ENCODE measurements at regions not wholly inside any gene's neighbourhood (a gene's known extent, or its start where the extent isn't known, plus 50 kb on each side); places are given as distances from the start of the nearest gene placed in this dataset.
"Not testable (repeated sequence)": the region's sequence is repeated elsewhere in the genome, so short reads cannot be mapped to it uniquely, and the experiment has no call there.

DNA sequence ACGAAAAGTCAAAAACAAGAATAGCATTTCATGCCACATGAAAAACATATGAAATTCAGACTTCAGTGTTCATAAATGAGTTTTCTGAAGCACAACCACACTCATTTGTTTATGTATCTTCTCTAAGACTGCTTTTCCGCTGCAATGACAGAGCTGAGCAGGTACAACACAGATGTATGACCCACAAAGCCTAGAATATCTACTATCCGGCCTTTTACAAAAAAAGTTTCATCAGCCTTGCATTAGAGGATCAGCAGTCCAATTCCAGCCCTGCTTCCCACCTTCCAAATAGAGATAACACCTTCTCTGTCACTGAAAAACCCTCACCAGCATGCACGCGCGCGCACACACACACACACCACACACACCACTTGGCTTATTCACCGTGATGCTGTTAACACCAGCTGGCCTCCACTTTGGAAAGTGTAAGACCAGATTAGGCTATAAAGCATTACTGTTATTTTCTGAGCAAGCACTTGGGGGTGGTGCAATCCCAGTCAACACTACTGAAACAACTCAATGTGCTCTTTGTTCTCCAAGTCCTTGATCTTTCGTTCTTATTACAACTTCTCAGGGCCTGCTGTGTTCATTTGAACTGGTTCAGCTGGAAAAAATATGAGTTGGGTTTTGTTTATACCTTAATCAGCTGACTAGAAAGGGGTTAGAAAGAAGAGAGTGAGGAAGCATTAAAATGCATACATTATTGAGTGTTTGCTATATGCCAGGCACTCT, 90.0 kb downstream of the GLUL start:
- H3K4me1 ChIP-seq (ENCODE audit: insufficient read depth): peaks cover 15% of the 10 kb centered on the region
- peak in 2 of 5 donors; percentile 26 to 56 for DNase-seq
- no peaks in the 10 kb centered on the region for H3K27me3 ChIP-seq
- H3K9me3 ChIP-seq: no peaks in the 10 kb centered on the region
- no peaks in the 10 kb centered on the region for H3K36me3 ChIP-seq
- 78 to 81% (median 79%) methylated on average over 9 of the region's 9 CpGs for WGBS, 3 donors
- intact Hi-C loops (cut with DNase I): loop anchor here in 2 of 4 donors (5.0 to 10.0 kb wide), 3 partner anchors 81 to 157 kb away; no protein-coding TSS in a partner anchor
- TF ChIP-seq POLR2A (IDR thresholded peaks at IDR 0.05) (no peak), EP300 (IDR thresholded peaks at IDR 0.05) (no peak)
- TF ChIP-seq, protein P1, sequence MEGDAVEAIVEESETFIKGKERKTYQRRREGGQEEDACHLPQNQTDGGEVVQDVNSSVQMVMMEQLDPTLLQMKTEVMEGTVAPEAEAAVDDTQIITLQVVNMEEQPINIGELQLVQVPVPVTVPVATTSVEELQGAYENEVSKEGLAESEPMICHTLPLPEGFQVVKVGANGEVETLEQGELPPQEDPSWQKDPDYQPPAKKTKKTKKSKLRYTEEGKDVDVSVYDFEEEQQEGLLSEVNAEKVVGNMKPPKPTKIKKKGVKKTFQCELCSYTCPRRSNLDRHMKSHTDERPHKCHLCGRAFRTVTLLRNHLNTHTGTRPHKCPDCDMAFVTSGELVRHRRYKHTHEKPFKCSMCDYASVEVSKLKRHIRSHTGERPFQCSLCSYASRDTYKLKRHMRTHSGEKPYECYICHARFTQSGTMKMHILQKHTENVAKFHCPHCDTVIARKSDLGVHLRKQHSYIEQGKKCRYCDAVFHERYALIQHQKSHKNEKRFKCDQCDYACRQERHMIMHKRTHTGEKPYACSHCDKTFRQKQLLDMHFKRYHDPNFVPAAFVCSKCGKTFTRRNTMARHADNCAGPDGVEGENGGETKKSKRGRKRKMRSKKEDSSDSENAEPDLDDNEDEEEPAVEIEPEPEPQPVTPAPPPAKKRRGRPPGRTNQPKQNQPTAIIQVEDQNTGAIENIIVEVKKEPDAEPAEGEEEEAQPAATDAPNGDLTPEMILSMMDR (IDR thresholded peaks at IDR 0.05): no peak
- no peak overlapping the region for H3K4me3 ChIP-seq
- H3K27ac ChIP-seq: peak overlapping the region in 1 of 2 donors; percentile 10

DNA sequence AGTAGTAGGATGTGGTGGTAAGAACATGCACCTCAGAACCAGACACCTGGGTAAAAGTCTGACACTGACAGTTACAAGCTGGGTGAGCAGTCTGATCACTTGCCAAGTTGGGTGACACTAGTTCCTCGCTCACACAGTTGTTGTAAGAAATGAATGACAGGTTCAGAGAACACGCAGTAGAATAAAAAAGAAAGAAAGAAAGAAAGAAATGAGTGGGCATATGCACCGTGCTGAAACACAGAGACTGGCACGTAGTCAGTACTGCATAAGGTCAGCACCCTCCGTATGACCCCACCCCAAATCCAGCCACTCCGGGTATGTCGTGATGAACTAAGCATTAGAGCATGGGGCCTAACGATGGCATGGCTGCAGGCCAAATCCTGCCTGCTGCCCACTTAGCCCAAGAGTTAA, 90.6 kb downstream of the GLUL start:
- DNase-seq: no peak
- TF ChIP-seq EP300 (IDR thresholded peaks at IDR 0.05): no peak
- TF ChIP-seq POLR2A (IDR thresholded peaks at IDR 0.05): no peak
- intact Hi-C loops (cut with DNase I): loop anchor here in 2 of 4 donors (5.0 to 10.0 kb wide), 3 partner anchors 81 to 156 kb away; no protein-coding TSS in a partner anchor

DNA sequence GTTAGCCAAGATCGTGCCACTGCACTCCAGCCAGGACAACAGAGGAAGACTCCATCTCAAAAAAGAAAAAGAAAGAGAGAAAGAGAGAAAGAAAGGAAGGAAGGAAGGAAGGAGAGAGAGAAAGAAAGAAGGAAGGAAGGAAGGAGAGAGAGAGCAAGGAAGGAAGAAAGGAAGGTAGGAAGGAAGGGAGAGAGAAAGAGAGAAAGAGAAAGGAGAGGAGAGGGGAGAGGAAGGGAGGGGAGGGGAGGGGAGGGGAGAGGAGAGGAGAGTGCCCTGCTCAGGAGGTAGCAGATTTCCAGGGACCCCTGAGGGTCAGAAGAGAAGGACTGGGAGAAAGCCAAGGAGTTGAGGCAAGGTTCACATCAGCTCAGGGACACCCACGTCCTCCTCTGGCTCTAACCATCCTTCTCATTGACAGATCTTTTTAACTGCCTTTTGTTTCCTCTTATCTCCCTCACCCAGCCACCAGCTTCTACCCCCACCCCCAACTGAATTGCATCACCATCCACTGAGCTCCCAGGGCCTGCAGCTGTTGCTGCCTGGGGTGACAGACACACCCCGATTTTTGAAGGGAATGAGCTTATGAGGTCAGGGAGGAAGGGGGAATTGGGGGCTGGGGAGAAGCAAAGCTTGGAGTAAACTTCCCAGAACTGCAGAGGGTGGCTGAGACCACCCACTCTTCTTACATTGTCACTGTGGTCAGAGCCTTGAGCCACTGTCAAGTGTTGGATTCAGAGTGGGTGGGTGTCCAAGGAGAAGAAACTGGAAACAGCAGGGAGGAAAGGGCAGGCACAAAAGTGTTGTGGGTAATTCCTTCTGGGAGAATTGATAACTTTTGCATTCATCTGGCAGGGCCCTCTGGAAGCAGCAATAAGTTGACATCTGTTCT, 91.6 kb downstream of the GLUL start:
- WGBS, 3 donors: 39 to 51% (median 41%) methylated on average over 3 of the region's 3 CpGs
- DNase-seq: peak; percentile 40 to 77 (median 51)
- no peak overlapping the region for H3K4me3 ChIP-seq
- TF ChIP-seq, protein P1 (IDR thresholded peaks at IDR 0.05): no peak
- TF ChIP-seq POLR2A (IDR thresholded peaks at IDR 0.05) (no peak), EP300 (IDR thresholded peaks at IDR 0.05) (no peak)
- H3K27me3 ChIP-seq: no peaks in the 10 kb centered on the region
- intact Hi-C loops (cut with DNase I): loop anchor here in 3 of 4 donors (5.0 to 10.0 kb wide), 4 partner anchors 82 to 155 kb away; no protein-coding TSS in a partner anchor
- no peaks in the 10 kb centered on the region for H3K36me3 ChIP-seq
- peaks cover 15% of the 10 kb centered on the region for H3K4me1 ChIP-seq (ENCODE audit: insufficient read depth)
- no peaks in the 10 kb centered on the region for H3K9me3 ChIP-seq
- H3K27ac ChIP-seq: no peak overlapping the region

More for the DNA sequence above, 90.6 kb downstream of the GLUL start:
- no peak overlapping the region for H3K4me3 ChIP-seq
- peaks cover 15% of the 10 kb centered on the region for H3K4me1 ChIP-seq (ENCODE audit: insufficient read depth)
- no peaks in the 10 kb centered on the region for H3K9me3 ChIP-seq
- H3K27me3 ChIP-seq: no peaks in the 10 kb centered on the region
- no peaks in the 10 kb centered on the region for H3K36me3 ChIP-seq
- 76 to 83% (median 77%) methylated on average over 8 of the region's 8 CpGs for WGBS, 3 donors
- no peak overlapping the region for H3K27ac ChIP-seq

DNA sequence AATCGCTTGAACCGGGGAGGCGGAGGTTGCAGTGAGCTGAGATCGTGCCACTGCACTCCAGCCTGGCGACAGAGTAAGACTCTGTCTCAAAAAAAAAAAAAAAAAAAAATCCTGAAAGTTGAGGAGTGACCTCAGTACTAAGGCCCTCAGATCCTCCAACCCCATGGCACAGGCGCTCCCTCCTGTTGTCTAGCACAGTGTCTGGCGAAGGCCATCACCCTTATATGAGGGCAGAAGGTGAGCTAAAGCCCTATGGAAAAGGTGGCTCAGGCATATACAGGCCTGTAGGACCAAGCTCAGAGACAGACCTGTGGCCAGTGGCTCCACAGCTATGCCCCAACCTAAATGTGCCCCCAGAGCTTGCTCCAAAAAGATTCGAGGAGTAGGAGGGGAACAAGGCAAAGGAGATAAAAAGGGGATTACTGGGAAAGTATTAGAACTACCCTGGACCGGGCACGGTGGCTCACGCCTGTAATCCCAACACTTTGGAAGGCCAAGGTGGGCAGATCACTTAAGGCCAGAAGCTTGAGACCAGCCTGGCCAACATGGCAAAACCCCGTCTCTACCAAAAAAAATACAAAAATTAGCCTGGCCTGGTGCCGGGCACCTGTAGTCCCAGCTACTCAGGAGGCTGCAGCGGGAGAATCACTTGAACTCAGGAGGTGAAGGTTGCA, 92.4 kb downstream of the GLUL start:
- H3K27me3 ChIP-seq, DNase-seq, H3K27ac ChIP-seq, H3K4me3 ChIP-seq, H3K9me3 ChIP-seq, H3K36me3 ChIP-seq: not testable (repeated sequence)
- peaks cover 13% of the 10 kb centered on the region for H3K4me1 ChIP-seq (ENCODE audit: insufficient read depth)
- intact Hi-C loops (cut with DNase I): loop anchor here in 1 of 4 donors (10.0 kb wide), 1 partner anchor 124 kb away; no protein-coding TSS in a partner anchor
- WGBS, 3 donors: 93 to 96% (median 94%) methylated on average over 14 of the region's 14 CpGs

DNA sequence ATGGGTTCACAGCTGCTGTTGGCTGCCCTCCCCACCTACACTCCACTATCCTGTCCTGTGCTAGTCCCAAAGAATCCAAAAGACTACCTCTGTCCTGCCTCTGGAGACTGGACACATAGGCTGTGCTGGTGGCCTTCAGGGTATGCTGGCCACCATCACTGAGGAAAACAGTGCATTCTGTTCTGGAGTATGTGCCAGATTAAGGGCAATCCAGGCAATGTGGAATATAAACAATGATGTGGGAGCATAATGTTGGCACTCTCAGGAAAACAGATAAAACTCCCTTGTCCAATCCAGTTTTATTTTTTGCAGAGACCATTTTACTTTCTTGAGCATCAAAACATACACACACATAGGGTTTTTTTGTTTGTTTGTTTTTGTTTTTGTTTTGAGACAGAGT, 94.3 kb downstream of the GLUL start:
- H3K36me3 ChIP-seq: no peaks in the 10 kb centered on the region
- no peaks in the 10 kb centered on the region for H3K9me3 ChIP-seq
- TF ChIP-seq, protein P1 (IDR thresholded peaks at IDR 0.05): no peak
- TF ChIP-seq EP300 (IDR thresholded peaks at IDR 0.05) (no peak), POLR2A (IDR thresholded peaks at IDR 0.05) (no peak)
- no peak for DNase-seq
- H3K4me1 ChIP-seq (ENCODE audit: insufficient read depth): peaks cover 10% of the 10 kb centered on the region
- H3K27ac ChIP-seq: no peak overlapping the region
- intact Hi-C loops (cut with DNase I): loop anchor here in 1 of 4 donors (10.0 kb wide), 1 partner anchor 123 kb away; no protein-coding TSS in a partner anchor
- no peaks in the 10 kb centered on the region for H3K27me3 ChIP-seq
- no peak overlapping the region for H3K4me3 ChIP-seq

Data from ovary (tissue), 7 donors.